ENCODE measurements at regions not wholly inside any gene's neighbourhood (a gene's known extent, or its start where the extent isn't known, plus 50 kb on each side); places are given as distances from the start of the nearest gene placed in this dataset.

DNA sequence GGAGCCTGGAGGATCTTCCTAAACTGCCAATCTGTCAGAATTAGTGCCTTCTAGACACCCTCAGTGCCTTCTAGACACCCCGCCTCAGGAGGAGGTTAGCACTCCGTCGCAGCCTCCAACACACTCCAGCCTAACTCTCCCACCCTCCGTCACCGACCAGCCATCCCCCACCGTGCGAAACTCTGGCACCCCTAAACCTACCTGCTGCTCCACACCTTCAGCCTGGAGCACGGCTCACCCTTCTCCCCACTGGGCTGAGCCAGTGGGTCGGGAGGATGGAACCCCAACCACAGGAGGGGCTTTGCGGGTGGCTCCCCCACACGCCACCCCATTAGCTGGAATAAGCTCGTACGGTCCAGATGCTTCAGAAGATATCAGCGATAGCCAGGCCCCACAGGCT lies 468.9 kb upstream of the HS6ST1 start:
- no peak overlapping the region for H3K4me3 ChIP-seq (ENCODE audit: low read depth, low read length)
- DNase-seq (ENCODE audit: low read depth): no peak
- TF ChIP-seq, protein P1, sequence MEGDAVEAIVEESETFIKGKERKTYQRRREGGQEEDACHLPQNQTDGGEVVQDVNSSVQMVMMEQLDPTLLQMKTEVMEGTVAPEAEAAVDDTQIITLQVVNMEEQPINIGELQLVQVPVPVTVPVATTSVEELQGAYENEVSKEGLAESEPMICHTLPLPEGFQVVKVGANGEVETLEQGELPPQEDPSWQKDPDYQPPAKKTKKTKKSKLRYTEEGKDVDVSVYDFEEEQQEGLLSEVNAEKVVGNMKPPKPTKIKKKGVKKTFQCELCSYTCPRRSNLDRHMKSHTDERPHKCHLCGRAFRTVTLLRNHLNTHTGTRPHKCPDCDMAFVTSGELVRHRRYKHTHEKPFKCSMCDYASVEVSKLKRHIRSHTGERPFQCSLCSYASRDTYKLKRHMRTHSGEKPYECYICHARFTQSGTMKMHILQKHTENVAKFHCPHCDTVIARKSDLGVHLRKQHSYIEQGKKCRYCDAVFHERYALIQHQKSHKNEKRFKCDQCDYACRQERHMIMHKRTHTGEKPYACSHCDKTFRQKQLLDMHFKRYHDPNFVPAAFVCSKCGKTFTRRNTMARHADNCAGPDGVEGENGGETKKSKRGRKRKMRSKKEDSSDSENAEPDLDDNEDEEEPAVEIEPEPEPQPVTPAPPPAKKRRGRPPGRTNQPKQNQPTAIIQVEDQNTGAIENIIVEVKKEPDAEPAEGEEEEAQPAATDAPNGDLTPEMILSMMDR (IDR thresholded peaks at IDR 0.05; ENCODE audit: insufficient read depth, low read depth, low read length): no peak

DNA sequence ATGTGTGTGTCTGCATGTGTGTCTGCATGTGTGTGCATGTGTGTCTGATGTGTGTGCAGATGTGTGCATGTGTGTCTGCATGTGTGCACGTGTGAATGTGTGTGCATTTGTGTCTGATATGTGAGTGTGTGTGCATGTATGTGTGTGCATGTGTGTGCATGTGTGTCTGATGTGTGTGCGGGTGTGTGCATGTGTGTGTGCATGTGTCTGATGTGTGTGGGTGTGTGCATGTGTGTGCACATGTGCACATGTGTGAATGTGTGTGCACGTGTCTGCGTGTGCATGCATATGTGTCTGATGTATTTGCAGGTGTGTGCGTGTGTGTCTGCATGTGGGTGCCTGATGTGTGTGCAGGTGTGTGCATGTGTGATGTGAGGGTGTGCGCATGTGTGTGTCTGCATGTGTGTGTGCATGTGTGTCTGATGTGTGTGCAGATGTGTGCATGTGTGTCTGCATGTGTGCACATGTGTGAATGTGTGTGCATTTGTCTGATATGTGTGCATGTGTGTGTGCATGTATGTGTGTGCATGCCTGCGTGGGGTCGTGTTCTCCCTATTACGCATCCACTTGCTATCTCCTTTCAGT lies 470.1 kb upstream of the HS6ST1 start:
- no peak overlapping the region for H3K4me3 ChIP-seq (ENCODE audit: low read depth, low read length)
- DNase-seq (ENCODE audit: low read depth): no peak
- TF ChIP-seq, protein P1 (IDR thresholded peaks at IDR 0.05; ENCODE audit: insufficient read depth, low read depth, low read length): no peak

DNA sequence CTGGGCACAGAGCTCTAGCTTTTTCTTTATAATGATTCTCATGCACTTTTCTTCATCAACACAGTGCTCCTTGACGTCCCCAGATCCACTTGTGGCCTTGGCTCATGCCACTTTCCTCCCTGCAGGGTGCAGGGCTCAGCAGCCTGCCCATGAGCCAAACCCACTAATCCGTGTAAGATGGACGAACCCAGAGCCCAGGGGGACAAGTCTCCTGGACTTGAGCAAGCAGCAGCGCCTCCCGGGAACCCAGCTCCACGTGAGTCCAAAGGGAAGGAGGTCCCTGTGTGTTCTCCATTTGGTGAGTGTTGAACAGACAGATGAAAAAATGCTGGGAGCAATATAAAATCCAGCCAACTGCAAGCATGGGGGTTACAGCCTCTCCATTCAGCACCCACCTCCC lies 470.6 kb upstream of the HS6ST1 start:
- H3K4me3 ChIP-seq (ENCODE audit: low read depth, low read length): no peak overlapping the region
- TF ChIP-seq, protein P1 (IDR thresholded peaks at IDR 0.05; ENCODE audit: insufficient read depth, low read depth, low read length): no peak
- DNase-seq (ENCODE audit: low read depth): no peak

DNA sequence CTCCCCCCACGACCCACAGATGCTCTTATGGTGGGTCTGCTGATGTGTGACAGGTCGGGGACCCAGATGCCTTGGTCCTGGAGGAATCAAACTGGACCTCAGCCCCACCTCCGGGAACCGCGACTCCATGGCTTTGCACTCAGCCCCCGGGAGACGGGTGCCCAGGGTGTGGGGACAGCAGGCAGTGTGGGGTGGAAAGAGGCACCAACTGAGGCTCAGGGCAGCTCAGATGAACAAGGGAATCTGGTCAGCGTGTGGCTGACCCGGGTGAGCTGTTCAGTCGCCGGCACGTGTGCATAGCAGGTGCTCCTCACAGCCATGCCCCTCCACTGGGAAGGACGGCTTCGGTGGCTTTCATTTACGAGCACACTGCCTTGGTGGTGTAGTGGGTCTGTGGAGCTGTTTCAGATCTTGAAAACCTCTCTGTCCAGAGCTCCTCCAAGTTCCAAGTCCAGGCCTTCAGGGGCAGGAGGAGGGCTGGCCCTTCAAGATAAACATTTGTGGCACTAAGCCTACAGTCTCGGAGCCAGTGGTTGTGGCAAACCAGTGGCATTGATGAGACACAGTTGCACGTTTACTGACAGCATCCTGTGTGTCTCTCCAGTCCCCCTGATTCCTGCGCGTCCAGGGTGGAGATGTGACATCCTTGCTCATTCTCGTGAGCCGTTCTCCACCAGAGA lies 471.2 kb upstream of the HS6ST1 start:
- TF ChIP-seq, protein P1 (IDR thresholded peaks at IDR 0.05; ENCODE audit: insufficient read depth, low read depth, low read length): no peak
- no peak for DNase-seq (ENCODE audit: low read depth)
- H3K4me3 ChIP-seq (ENCODE audit: low read depth, low read length): no peak overlapping the region

DNA sequence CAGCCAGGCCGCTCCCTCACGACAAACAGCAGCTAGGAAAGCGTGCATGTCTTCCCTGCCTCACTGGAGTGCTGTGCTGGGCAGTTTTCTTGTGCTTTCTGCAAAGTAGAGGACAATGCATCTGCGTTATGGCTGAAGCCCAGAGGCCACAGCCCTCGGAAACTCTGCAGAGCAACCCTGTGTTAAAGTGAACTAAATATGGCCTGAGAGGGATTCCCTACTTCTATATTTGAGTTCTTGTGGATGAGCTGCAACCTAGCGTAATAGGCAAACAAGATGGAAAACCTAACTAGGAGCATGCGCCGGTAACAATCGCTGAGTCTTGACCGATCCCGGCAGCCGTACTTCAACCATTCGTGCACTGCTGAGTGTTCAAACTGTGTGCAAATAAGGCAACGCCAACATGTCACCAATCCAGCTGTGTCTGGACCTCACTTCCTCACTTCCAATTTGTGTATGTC lies 471.9 kb upstream of the HS6ST1 start:
- no peak overlapping the region for H3K4me3 ChIP-seq (ENCODE audit: low read depth, low read length)
- TF ChIP-seq, protein P1 (IDR thresholded peaks at IDR 0.05; ENCODE audit: insufficient read depth, low read depth, low read length): no peak
- no peak for DNase-seq (ENCODE audit: low read depth)

DNA sequence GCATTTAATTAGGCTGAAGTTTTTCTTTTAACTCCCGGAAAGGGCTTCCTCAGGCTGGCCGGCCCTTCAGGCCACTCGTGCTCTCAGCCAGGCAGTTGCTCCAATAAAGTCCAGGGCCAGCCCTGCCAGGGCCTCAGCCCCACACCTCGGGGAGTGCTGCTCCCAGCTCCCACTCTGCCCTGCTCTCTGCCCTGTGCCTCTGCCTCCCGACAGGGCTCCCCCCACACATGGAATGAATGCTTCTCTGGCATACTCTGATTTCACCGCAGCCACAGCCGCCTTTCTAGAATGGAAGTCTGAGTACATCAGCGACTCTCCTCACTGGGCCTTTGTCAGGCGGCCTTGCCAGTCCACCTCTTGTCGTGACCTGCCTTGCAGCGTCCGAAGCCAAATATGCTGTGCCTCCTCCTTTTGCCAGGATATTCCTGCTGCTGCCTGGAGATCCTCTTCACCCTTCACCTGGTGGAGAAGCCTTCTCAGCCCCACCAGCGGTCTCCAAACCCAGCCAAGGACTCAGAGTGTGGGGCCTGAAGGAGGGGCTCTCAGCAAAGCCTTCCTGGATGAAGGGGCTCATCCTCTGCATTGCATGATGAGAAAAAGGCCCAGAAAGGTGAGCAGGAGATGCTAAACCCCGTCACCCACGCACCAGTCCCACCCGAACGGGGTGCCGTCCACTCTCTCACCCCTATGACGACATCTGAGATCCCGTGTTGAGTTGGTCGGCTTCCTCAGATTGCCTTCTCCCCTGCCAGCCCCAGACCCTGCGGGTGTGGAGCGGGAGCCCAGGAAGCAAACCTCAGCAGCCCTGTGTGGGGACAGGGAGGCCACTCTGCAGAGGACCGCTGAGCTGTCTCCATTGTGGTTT lies 472.7 kb upstream of the HS6ST1 start:
- no peak overlapping the region for H3K4me3 ChIP-seq (ENCODE audit: low read depth, low read length)
- no peak for DNase-seq (ENCODE audit: low read depth)
- TF ChIP-seq, protein P1 (IDR thresholded peaks at IDR 0.05; ENCODE audit: insufficient read depth, low read depth, low read length): no peak

Measured in fibroblast of villous mesenchyme (primary cell).